CD4-positive, alpha-beta T cell (primary cell): ENCODE measurements at regions not wholly inside any gene's neighbourhood (a gene's known extent, or its start where the extent isn't known, plus 50 kb on each side); places are given as distances from the start of the nearest gene placed in this dataset.

Source experiments
- ATAC-seq: fragments of 200-7000 bp; cut with Tn5 transposase; one replicate; pipeline ENCODE4 v1.10.0; 2022; ENCODE audit warnings: mild to moderate bottlenecking; ENCODE audit not compliant: poor library complexity
- CTCF ChIA-PET: fragments of 350-600 bp; sonication (Branson Sonifier 250); formaldehyde crosslinking; loops from one replicate; lab custom pipeline; 2021; ENCODE audit warnings: antibody characterized with exemption, inconsistent platforms; lab: Charles Lee
- POLR2A ChIA-PET: fragments of 350-600 bp; sonication (Branson Sonifier 250); formaldehyde crosslinking; loops from one replicate; lab custom pipeline; 2021; ENCODE audit warnings: antibody characterized with exemption, inconsistent platforms; lab: Charles Lee
- DNase-seq, 14 experiments: peaks; one replicate each; pipeline ENCODE4 v3.0.0-alpha.2; 2013 to 2020; ENCODE audit warnings: mixed read lengths in 2 of 14
- H3K27ac ChIP-seq, 2 donors: one replicate each; pipeline versions ENCODE4 v1.5.1 to v1.7.0; 2013; ENCODE audit warnings: low read length in 2 of 2, low read depth in 1 of 2, mild to moderate bottlenecking in 1 of 2
- H3K27me3 ChIP-seq, 2 experiments: 1 replicate in 1 of 2; 2 replicates in 1 of 2; pipeline versions ENCODE4 v1.6.1 to v1.7.0; 2013; ENCODE audit warnings: low read length in 2 of 2, control low read depth in 1 of 2, mild to moderate bottlenecking in 1 of 2, moderate library complexity in 1 of 2; ENCODE audit not compliant: insufficient read depth in 2 of 2, control insufficient read depth in 1 of 2
- H3K36me3 ChIP-seq: one replicate; pipeline ENCODE4 v1.6.1; 2013; ENCODE audit warnings: low read length, control low read depth; ENCODE audit not compliant: insufficient read depth
- H3K4me1 ChIP-seq: one replicate; pipeline ENCODE4 v1.6.1; 2013; ENCODE audit warnings: low read length, control low read depth; ENCODE audit not compliant: insufficient read depth
- H3K4me3 ChIP-seq: one replicate; pipeline ENCODE4 v1.5.1; 2013; ENCODE audit warnings: mild to moderate bottlenecking, low read length, moderate library complexity
- H3K9me3 ChIP-seq, 2 experiments: 1 replicate in 1 of 2; 2 replicates in 1 of 2; pipeline versions ENCODE4 v1.6.1 to v1.7.0; 2013; ENCODE audit warnings: low read length in 2 of 2, mild to moderate bottlenecking in 2 of 2, control low read depth in 1 of 2, moderate library complexity in 1 of 2; ENCODE audit not compliant: control insufficient read depth in 1 of 2, insufficient read depth in 1 of 2
- H3K27ac Mint-ChIP-seq: one replicate; pipeline ENCODE4 v1.8.0; 2020; ENCODE audit warnings: mixed read lengths
- H3K27me3 Mint-ChIP-seq: one replicate; pipeline ENCODE4 v1.8.0; 2021; ENCODE audit warnings: mixed read lengths
- H3K36me3 Mint-ChIP-seq: one replicate; pipeline ENCODE4 v1.8.0; 2021; ENCODE audit warnings: low read depth, mixed read lengths
- H3K4me1 Mint-ChIP-seq: one replicate; pipeline ENCODE4 v1.8.0; 2021; ENCODE audit warnings: low read depth, mixed read lengths
- H3K4me3 Mint-ChIP-seq: one replicate; pipeline ENCODE4 v1.8.0; 2020; ENCODE audit warnings: mild to moderate bottlenecking, mixed read lengths
- H3K9me3 Mint-ChIP-seq: one replicate; pipeline ENCODE4 v1.8.0; 2020; ENCODE audit warnings: mixed read lengths
- CTCF ChIP-seq: fragments of 200-600 bp; IDR thresholded peaks from one replicate; pipeline ENCODE4 v1.8.0; 2022; ENCODE audit warnings: antibody characterized with exemption, mild to moderate bottlenecking
- intact Hi-C, 2 experiments: fragments of 100-400 bp; cut with DNase I in 1 of 2; cut with micrococcal nuclease in 1 of 2; formaldehyde crosslinking; loops; one replicate each; pipeline versions ENCODE4 v1.15.1 to v1.9.0; 2023 to 2025; cut with DNase I, micrococcal nuclease

- no peaks in the 10 kb centered on the region for H3K9me3 Mint-ChIP-seq
- no peaks in the 10 kb centered on the region for H3K36me3 ChIP-seq
- H3K36me3 Mint-ChIP-seq = no peaks in the 10 kb centered on the region
- ChIA-PET CTCF (no interaction called here), POLR2A (no interaction called here)
- no peaks in the 10 kb centered on the region for H3K4me1 Mint-ChIP-seq
- TF ChIP-seq CTCF = no peak
- H3K27ac ChIP-seq = no peak overlapping the region
- peaks cover 12% of the 10 kb centered on the region for H3K27me3 Mint-ChIP-seq
- H3K27me3 ChIP-seq = peaks cover 0 to 9% of the 10 kb centered on the region in 2 experiments
- no peak for ATAC-seq
- no peak for DNase-seq
- H3K9me3 ChIP-seq = peaks cover 0 to 17% of the 10 kb centered on the region in 2 experiments
- H3K27ac Mint-ChIP-seq = no peak overlapping the region
- intact Hi-C loops = no loop called here
- H3K4me3 Mint-ChIP-seq = no peak overlapping the region
- H3K4me3 ChIP-seq = no peak overlapping the region
- no peaks in the 10 kb centered on the region for H3K4me1 ChIP-seq
Observed at GRCh38 chr11:70715166-70715951, 317.0 kb downstream of the CTTN start.

DNA sequence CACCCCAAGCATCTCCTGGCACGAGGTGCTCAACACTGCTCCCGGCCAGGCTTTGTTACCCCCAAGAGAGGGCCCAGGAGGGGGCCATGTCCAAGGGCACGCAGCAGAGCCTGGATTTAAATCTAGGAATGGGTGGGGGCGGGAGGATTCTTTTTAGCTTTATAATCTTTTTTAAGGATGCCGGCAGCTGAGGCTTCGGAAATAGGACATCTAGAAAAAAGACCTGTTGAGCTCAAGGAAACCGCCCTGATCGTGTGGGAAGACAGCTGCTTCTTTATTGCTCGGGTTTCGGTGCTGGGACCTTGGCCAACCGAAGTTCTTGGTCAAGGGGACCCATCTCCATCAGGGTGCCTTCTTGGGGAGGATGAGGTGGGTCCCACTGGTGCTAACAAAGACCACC, 317.9 kb downstream of the CTTN start:
- no peaks in the 10 kb centered on the region for H3K36me3 Mint-ChIP-seq
- peaks cover 10% of the 10 kb centered on the region for H3K27me3 Mint-ChIP-seq
- CTCF ChIA-PET = no interaction called here
- no peak overlapping the region for H3K27ac Mint-ChIP-seq
- Histone ChIP-seq H3K27me3 (peaks cover 0 to 7% of the 10 kb centered on the region in 2 experiments), H3K4me3 (no peak overlapping the region), H3K4me1 (no peaks in the 10 kb centered on the region), H3K36me3 (no peaks in the 10 kb centered on the region), H3K9me3 (peaks cover 0 to 17% of the 10 kb centered on the region in 2 experiments), H3K27ac (no peak overlapping the region)
- DNase-seq (no peak), ATAC-seq (no peak)
- H3K4me3 Mint-ChIP-seq = no peak overlapping the region
- POLR2A ChIA-PET = no interaction called here
- H3K9me3 Mint-ChIP-seq = no peaks in the 10 kb centered on the region
- intact Hi-C loops = no loop called here
- no peak for TF ChIP-seq CTCF
- H3K4me1 Mint-ChIP-seq = no peaks in the 10 kb centered on the region

DNA sequence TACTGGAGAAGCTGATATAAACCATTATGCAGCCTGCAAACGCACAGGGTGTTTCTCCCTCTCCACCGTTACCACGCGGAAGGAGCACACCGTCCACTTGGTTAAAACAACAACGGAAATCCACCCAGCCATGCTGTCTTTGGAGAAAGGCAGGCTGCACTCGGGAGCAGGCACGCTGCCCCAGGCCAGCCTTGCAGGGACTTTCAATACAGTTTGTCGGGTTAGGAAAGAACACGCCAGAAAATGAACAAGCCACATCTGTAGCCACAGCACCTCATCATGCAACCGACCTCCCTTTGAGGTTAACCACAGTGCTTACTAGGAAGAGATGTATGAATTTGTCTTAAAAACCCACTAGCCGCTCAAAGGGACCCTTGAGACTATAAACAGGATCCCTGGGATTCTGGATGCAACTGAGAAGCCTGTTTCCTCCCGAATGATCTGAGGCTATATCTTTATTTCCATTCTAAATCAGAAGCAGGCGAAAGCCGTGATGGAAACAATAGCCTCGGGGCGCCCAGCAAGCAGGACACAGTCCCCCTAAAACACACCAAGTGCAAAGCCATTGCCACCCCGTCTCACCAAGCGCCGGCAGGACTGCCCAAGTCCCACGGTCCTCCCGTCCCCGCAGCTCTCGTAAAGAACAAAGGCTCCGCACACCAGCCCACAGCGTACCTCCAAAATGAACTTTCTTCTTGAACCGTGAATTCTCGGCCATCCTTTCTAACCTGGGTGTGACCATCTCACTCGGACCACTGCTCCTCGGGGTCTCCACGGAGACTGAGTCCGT, 318.9 kb downstream of the CTTN start:
- no peak for TF ChIP-seq CTCF
- ATAC-seq (no peak), DNase-seq (no peak)
- H3K9me3 ChIP-seq = peaks cover 0 to 17% of the 10 kb centered on the region in 2 experiments
- no peaks in the 10 kb centered on the region for H3K36me3 ChIP-seq
- no peaks in the 10 kb centered on the region for H3K4me1 ChIP-seq
- H3K36me3 Mint-ChIP-seq = no peaks in the 10 kb centered on the region
- intact Hi-C loops = no loop called here
- H3K27ac Mint-ChIP-seq = no peak overlapping the region
- peaks cover 12% of the 10 kb centered on the region for H3K27me3 Mint-ChIP-seq
- H3K27ac ChIP-seq = no peak overlapping the region
- CTCF ChIA-PET = no interaction called here
- no peak overlapping the region for H3K4me3 ChIP-seq
- POLR2A ChIA-PET = no interaction called here
- no peak overlapping the region for H3K4me3 Mint-ChIP-seq
- peaks cover 0 to 6% of the 10 kb centered on the region in 2 experiments for H3K27me3 ChIP-seq
- no peaks in the 10 kb centered on the region for H3K9me3 Mint-ChIP-seq
- no peaks in the 10 kb centered on the region for H3K4me1 Mint-ChIP-seq
